ENCODE measurements at regions not wholly inside any gene's neighbourhood (a gene's known extent, or its start where the extent isn't known, plus 50 kb on each side); places are given as distances from the start of the nearest gene placed in this dataset.
A peak's percentile ranks its signal among the peaks of the same experiment; 100 is the strongest.

- no peak overlapping the region for H3K27ac ChIP-seq
- no peaks in the 10 kb centered on the region for H3K36me3 ChIP-seq
- no peaks in the 10 kb centered on the region for H3K4me1 ChIP-seq
- no peak overlapping the region for H3K4me3 ChIP-seq
- TF ChIP-seq, protein P1, sequence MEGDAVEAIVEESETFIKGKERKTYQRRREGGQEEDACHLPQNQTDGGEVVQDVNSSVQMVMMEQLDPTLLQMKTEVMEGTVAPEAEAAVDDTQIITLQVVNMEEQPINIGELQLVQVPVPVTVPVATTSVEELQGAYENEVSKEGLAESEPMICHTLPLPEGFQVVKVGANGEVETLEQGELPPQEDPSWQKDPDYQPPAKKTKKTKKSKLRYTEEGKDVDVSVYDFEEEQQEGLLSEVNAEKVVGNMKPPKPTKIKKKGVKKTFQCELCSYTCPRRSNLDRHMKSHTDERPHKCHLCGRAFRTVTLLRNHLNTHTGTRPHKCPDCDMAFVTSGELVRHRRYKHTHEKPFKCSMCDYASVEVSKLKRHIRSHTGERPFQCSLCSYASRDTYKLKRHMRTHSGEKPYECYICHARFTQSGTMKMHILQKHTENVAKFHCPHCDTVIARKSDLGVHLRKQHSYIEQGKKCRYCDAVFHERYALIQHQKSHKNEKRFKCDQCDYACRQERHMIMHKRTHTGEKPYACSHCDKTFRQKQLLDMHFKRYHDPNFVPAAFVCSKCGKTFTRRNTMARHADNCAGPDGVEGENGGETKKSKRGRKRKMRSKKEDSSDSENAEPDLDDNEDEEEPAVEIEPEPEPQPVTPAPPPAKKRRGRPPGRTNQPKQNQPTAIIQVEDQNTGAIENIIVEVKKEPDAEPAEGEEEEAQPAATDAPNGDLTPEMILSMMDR (IDR thresholded peaks at IDR 0.05) = no peak
- no peak for DNase-seq (ENCODE audit: low spot score)
- H3K27me3 ChIP-seq = no peaks in the 10 kb centered on the region
- peaks cover 0 to 6% of the 10 kb centered on the region in 2 donors for H3K9me3 ChIP-seq
These were observed 154.1 kb downstream of the CARTPT start for GRCh38 chr5:71873191-71873591.

DNA sequence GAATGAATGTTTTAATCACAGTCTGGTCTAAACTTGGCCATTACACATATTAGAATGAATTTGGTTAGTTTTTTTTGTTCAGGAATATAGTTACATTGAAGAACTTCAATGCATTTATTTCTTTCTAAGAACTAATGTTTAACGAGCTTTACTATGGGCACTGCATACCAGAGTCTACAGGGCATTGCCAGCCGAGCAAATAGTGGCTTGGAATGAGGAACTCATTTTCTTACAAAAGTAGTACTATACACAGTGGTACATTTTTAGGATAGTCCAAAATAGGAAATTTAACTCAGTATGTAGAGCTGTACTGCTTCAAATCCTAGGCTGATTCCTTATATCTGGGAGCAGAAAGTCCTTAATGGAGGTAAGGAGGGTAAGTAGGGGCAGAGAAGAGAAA lies 155.4 kb downstream of the CARTPT start:
- H3K9me3 ChIP-seq = peaks cover 0 to 6% of the 10 kb centered on the region in 2 donors
- DNase-seq (ENCODE audit: low spot score) = no peak
- no peaks in the 10 kb centered on the region for H3K27me3 ChIP-seq
- no peaks in the 10 kb centered on the region for H3K4me1 ChIP-seq
- TF ChIP-seq, protein P1 (IDR thresholded peaks at IDR 0.05) = no peak
- no peak overlapping the region for H3K4me3 ChIP-seq
- H3K36me3 ChIP-seq = no peaks in the 10 kb centered on the region
- no peak overlapping the region for H3K27ac ChIP-seq

DNA sequence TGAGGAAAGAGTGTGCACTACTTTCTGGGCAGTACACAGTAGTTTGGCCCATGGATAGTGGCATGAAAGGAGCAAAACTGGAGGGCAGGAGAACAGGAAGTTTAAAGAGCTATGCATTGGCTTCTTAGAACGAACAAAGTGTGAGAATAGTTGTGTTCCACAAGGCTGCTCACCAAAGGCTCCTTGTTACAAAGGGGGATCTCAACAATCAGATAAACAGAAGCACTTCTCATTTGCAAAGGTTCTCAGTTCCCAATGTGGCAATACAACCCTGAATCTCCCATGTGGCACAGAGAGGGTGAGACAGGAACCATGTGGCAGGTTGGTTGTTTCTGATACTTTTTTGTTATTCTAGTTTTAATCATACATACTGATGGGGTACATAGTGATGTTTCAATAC lies 158.4 kb downstream of the CARTPT start:
- no peaks in the 10 kb centered on the region for H3K27me3 ChIP-seq
- H3K27ac ChIP-seq = no peak overlapping the region
- H3K36me3 ChIP-seq = no peaks in the 10 kb centered on the region
- peaks cover 0 to 2% of the 10 kb centered on the region in 2 donors for H3K4me1 ChIP-seq
- no peak overlapping the region for H3K4me3 ChIP-seq
- TF ChIP-seq, protein P1 (IDR thresholded peaks at IDR 0.05) = no peak
- no peak for DNase-seq (ENCODE audit: low spot score)
- no peaks in the 10 kb centered on the region for H3K9me3 ChIP-seq

DNA sequence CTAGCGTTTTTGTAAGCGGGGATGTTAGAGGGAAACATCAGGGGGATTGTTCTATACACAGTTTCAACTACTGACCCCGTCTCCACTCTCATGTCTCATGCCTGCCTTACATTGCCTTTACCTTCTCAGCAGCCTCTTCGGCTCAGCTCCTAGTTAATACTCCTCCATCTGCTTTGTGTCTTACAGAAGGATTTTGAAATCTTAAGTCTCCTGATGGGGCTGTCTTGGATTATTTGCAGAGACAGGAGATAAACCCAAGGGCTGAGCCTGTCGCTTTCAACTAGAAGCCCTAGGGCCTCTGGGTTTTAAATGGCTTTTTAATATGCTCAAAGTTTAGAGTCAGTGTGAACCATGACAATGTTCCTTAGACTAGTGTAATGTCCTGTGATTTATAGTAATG lies 161.5 kb downstream of the CARTPT start:
- Histone ChIP-seq H3K27ac (no peak overlapping the region), H3K27me3 (no peaks in the 10 kb centered on the region), H3K36me3 (no peaks in the 10 kb centered on the region), H3K4me1 (peaks cover 2 to 14% of the 10 kb centered on the region in 2 donors), H3K4me3 (no peak overlapping the region), H3K9me3 (no peaks in the 10 kb centered on the region)
- DNase-seq (ENCODE audit: low spot score) = no peak
- TF ChIP-seq, protein P1 (IDR thresholded peaks at IDR 0.05) = no peak

DNA sequence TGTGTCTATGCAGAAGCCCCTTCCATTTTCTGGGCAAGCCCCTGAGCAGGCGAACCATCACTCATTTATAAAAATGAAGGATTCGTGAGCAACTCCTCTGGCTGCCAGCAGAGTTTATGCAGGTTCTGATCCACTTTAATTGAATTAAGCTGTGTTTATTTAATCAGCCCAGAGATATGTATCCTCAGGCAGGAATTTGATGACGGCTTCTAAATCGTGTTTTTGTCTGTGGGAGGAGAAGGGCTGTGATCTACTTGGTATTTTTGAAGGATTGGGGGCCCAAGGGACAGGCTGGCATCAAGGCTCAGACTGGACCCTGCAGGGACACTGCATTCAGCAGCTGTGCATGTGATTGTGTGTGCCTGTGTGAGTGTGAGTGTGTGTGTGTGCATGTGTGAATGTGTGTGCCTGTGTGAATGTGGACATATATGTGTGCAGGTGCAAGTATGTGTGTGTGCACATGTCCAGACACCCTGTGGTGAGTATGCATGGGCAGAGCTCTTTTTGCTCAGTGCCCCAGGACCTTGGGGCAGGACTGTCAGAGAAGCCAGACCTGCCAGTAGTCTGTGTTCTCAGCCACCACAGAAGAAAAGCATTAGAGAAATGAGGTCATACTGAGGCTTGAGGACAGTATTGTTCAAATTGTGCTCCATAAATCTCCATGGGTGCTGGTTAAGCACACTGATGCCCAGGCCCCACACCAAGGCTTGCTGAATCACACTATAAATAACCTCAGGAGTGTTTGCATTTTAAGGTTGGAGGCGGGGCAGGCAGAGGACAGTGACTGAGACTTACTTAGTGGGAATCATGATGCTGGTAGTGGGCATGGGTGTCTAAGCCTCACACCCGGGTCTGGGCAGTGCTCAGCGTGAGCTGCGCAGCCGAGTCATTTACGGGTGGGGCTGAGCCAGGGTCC lies 164.0 kb downstream of the CARTPT start:
- Histone ChIP-seq H3K36me3 (no peaks in the 10 kb centered on the region), H3K4me3 (no peak overlapping the region), H3K9me3 (no peaks in the 10 kb centered on the region), H3K4me1 (peaks cover 2 to 14% of the 10 kb centered on the region in 2 donors), H3K27me3 (no peaks in the 10 kb centered on the region), H3K27ac (peak overlapping the region; percentile 54 to 66)
- DNase-seq (ENCODE audit: low spot score) = no peak
- TF ChIP-seq, protein P1 (IDR thresholded peaks at IDR 0.05) = no peak

Measured in right atrium auricular region (tissue), 2 donors.